ENCODE measurements at regions not wholly inside any gene's neighbourhood (a gene's known extent, or its start where the extent isn't known, plus 50 kb on each side); places are given as distances from the start of the nearest gene placed in this dataset.

DNA sequence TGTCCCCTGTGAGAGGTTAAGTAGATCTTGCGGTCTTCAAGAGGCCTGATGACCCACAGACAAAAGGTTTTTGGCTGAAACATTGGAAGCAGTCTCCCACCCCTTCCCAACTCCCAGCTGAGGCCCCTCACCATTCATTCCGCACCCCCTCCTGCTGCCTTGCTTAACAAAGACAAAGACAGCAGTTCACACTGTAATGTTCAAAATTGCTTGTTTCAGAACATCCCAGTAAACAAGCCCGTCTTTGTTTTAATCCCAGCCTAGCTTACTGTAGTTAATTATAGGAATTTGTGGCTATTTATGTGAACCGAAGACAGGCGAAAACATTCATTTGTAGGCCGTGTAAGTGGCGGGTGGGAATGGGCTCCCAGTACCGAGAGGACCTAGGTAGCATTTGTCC, 55.7 kb downstream of the IRX5 start:
- TF ChIP-seq, protein P1, sequence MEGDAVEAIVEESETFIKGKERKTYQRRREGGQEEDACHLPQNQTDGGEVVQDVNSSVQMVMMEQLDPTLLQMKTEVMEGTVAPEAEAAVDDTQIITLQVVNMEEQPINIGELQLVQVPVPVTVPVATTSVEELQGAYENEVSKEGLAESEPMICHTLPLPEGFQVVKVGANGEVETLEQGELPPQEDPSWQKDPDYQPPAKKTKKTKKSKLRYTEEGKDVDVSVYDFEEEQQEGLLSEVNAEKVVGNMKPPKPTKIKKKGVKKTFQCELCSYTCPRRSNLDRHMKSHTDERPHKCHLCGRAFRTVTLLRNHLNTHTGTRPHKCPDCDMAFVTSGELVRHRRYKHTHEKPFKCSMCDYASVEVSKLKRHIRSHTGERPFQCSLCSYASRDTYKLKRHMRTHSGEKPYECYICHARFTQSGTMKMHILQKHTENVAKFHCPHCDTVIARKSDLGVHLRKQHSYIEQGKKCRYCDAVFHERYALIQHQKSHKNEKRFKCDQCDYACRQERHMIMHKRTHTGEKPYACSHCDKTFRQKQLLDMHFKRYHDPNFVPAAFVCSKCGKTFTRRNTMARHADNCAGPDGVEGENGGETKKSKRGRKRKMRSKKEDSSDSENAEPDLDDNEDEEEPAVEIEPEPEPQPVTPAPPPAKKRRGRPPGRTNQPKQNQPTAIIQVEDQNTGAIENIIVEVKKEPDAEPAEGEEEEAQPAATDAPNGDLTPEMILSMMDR (conservative IDR thresholded peaks at IDR 0.05 in 1 of 2, IDR thresholded peaks at IDR 0.05 in 1 of 2; ENCODE audit: extremely low read depth in 1 of 2, insufficient read depth in 1 of 2, low read depth in 1 of 2, low read length in 2 of 2): no peak
- no peak for TF ChIP-seq EZH2 (IDR thresholded peaks at IDR 0.05; ENCODE audit: borderline replicate concordance, low read length)
